ENCODE measurements at regions not wholly inside any gene's neighbourhood (a gene's known extent, or its start where the extent isn't known, plus 50 kb on each side); places are given as distances from the start of the nearest gene placed in this dataset.

DNA sequence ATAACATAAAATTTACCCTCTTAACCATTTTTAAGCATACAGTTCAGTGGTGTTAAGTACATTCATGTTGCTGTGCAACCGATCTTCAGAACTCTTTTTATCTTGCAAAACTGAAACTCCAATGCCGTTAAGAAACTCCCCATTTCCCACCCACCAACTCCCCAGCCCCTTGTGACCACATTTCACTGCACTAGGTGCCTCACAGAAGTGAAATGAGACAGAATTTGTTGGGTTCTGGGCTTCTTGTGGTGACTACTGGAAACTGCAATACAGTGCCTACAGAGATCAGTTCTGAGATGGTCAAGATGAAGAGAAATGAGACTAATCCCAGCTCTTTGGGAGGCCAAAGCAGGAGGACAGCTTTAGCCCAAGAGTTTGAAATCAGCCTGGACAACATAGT, 202.1 kb upstream of the SLC30A5 start:
- Mint-ChIP-seq H3K4me1 (no peaks in the 10 kb centered on the region), H3K36me3 (no peaks in the 10 kb centered on the region), H3K4me3 (no peak overlapping the region), H3K9me3 (peaks cover 0 to 4% of the 10 kb centered on the region in 2 donors), H3K27me3 (no peaks in the 10 kb centered on the region), H3K27ac (no peak overlapping the region)
- DNase-seq, result no peak
- ATAC-seq (replicated peaks), result no peak

GRCh38 chr5:68894673-68895072, 199.1 kb upstream of the SLC30A5 start:
- ATAC-seq (replicated peaks) (no peak), DNase-seq (no peak)
- H3K4me1 Mint-ChIP-seq, result no peaks in the 10 kb centered on the region
- no peaks in the 10 kb centered on the region for H3K36me3 Mint-ChIP-seq
- H3K9me3 Mint-ChIP-seq, result peaks cover 0 to 3% of the 10 kb centered on the region in 2 donors
- no peaks in the 10 kb centered on the region for H3K27me3 Mint-ChIP-seq
- H3K4me3 Mint-ChIP-seq, result no peak overlapping the region
- no peak overlapping the region for H3K27ac Mint-ChIP-seq

DNA sequence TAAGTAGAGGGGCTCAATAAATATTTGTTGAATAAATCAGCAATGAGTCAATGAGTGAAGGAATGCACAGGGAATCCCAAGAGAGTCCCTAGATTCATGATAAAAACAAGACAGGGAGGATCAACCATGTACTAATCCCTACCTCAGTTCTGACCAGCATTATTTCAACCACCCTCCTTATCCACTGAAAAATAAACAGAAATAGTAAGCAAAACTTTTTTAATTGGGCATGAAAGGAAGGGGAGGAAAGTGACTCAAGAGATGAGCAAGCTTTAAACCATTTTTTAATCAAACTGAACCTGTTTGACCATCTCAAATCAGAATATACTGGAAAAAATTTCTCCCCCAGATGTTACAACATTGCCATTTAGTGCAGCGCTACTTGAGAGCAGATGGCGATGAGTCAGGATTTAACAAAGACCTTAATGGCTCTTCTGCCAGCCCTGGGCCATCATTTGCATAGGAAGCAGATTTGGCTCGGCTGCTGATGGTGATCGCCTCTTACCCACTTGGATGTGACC, 194.8 kb upstream of the SLC30A5 start:
- Mint-ChIP-seq H3K4me1 (no peaks in the 10 kb centered on the region), H3K36me3 (no peaks in the 10 kb centered on the region), H3K27ac (no peak overlapping the region), H3K4me3 (no peak overlapping the region), H3K27me3 (no peaks in the 10 kb centered on the region), H3K9me3 (peaks cover 0 to 3% of the 10 kb centered on the region in 2 donors)
- no peak for ATAC-seq (replicated peaks)
- no peak for DNase-seq

DNA sequence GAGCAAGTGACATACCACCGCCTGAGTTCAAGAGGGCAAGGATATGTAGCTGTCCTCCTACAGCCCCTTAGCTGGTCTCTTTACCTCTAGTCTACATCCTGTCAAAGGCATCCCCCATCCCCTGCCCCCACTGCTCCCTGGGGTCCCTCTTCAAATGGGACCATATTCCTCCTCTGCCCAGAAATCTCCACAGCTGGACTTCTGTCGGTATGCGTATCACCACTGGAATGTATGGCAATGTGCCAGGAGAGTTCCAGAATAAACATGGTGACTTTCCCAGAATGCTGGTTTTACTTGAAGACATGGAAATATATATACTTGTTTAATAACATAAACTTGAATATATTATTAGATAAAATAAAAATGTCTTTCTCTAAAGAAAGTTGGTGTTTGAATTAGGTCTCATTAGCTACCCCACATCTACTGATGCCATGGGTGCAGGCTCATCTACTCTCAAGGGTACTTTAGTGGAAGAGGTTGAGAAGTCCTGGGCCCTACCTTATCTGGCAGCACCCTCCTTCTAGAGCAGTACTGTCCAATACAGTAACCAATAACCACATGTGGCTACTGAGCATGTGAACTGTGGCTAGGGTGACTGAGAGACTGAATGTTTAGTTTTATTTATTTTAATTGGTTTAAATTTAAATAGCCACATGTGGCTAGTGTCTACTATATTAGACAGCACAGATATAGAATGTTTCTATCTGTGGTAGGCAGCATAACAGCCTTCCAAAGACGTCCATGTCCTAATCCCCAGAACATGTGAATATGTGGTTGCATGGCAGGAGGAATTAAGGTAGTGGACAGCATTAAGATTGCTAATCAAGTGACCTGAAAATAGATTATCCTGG, 181.7 kb upstream of the SLC30A5 start:
- no peak for ATAC-seq (replicated peaks)
- H3K27me3 Mint-ChIP-seq, result peaks cover 4 to 5% of the 10 kb centered on the region in 2 donors

GRCh38 chr5:68915079-68915478, 178.7 kb upstream of the SLC30A5 start:
- H3K9me3 Mint-ChIP-seq, result peaks cover 7% of the 10 kb centered on the region in 2 donors

More for the DNA sequence above, 181.7 kb upstream of the SLC30A5 start:
- Mint-ChIP-seq H3K4me3 (no peak overlapping the region), H3K4me1 (no peaks in the 10 kb centered on the region), H3K9me3 (peaks cover 0 to 1% of the 10 kb centered on the region in 2 donors), H3K27ac (no peak overlapping the region), H3K36me3 (no peaks in the 10 kb centered on the region)
- no peak for DNase-seq

GRCh38 chr5:68918306-68918705, 175.5 kb upstream of the SLC30A5 start:
- DNase-seq, result no peak

More at GRCh38 chr5:68915079-68915478, 178.7 kb upstream of the SLC30A5 start:
- no peaks in the 10 kb centered on the region for H3K4me1 Mint-ChIP-seq
- DNase-seq, result no peak
- no peak for ATAC-seq (replicated peaks)
- no peak overlapping the region for H3K4me3 Mint-ChIP-seq
- no peak overlapping the region for H3K27ac Mint-ChIP-seq
- H3K27me3 Mint-ChIP-seq, result peaks cover 3 to 5% of the 10 kb centered on the region in 2 donors
- H3K36me3 Mint-ChIP-seq, result no peaks in the 10 kb centered on the region

GRCh38 chr5:68919988-68920490, 173.8 kb upstream of the SLC30A5 start:
- DNase-seq (no peak), ATAC-seq (replicated peaks) (no peak)
- Mint-ChIP-seq H3K27ac (no peak overlapping the region), H3K9me3 (peaks cover 7% of the 10 kb centered on the region in 2 donors), H3K4me1 (no peaks in the 10 kb centered on the region), H3K4me3 (no peak overlapping the region), H3K36me3 (no peaks in the 10 kb centered on the region), H3K27me3 (peaks cover 5 to 7% of the 10 kb centered on the region in 2 donors)

More at GRCh38 chr5:68918306-68918705, 175.5 kb upstream of the SLC30A5 start:
- Mint-ChIP-seq H3K27ac (no peak overlapping the region), H3K4me1 (no peaks in the 10 kb centered on the region), H3K9me3 (peaks cover 7% of the 10 kb centered on the region in 2 donors), H3K36me3 (no peaks in the 10 kb centered on the region), H3K4me3 (no peak overlapping the region), H3K27me3 (peaks cover 5 to 7% of the 10 kb centered on the region in 2 donors)
- ATAC-seq (replicated peaks), result no peak

DNA sequence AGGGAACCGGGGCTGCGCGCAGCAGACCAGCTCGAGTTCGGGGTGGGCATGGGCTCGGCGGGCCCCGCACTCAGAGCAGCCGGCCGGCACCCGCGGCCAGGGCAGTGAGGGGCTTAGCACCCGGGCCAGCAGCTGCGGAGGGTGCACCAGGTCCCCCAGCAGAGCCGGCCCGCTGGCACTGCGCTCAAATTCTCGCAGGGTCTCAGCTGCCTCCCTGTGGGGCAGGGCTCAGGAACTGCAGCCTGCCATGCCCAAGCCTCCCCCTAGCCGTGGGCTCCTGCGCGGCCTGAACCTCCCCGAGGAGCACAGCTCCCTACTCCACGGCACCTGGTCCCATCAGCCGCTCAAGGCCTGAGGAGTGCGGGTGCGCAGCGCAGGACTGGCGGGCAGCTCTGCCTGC, 172.9 kb upstream of the SLC30A5 start:
- Mint-ChIP-seq H3K27me3 (peaks cover 5 to 7% of the 10 kb centered on the region in 2 donors), H3K9me3 (peaks cover 7% of the 10 kb centered on the region in 2 donors), H3K4me1 (no peaks in the 10 kb centered on the region), H3K4me3 (no peak overlapping the region), H3K36me3 (no peaks in the 10 kb centered on the region), H3K27ac (no peak overlapping the region)
- ATAC-seq (replicated peaks), result no peak
- DNase-seq, result no peak

DNA sequence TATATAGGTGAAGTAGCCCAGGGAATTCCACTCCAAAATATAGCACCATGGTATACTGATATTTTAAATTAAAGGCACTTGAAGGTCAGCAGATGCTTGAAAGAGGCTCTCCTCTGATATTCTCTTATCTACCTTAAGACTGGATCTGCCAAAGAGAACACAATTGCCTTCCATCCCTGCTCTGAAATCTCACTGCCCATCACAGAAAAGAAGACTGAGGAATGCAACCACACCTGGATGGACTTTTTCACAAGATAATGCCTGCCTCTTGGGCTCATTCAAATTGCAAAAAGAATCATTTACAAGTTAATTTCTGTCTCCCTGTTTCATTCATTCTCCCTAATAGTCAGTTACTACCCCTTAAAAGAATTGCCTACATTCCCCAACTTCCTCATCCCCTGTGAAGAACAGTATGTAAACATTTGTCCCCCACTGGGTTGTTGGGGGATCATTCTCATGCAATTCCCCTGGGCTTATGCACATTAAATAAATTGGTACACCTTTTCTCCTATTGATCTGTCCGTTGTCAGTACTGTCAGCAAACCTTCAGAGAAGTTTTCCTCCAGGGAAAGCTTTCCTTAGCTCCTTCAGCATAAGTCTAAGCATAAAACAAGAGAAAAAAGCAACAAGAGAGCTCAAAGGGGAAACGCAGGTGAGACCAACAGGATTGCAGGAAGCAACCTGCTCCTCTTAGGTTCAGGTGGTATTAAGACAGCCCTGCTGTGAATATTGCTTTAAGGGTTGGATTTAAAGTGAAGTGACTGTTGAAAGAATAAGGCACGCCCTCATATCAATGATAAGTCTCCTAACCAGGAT, 171.4 kb upstream of the SLC30A5 start:
- Mint-ChIP-seq H3K27me3 (peaks cover 0 to 5% of the 10 kb centered on the region in 2 donors), H3K27ac (no peak overlapping the region), H3K4me3 (no peak overlapping the region), H3K4me1 (no peaks in the 10 kb centered on the region), H3K9me3 (peaks cover 7% of the 10 kb centered on the region in 2 donors), H3K36me3 (no peaks in the 10 kb centered on the region)
- ATAC-seq (replicated peaks) (no peak), DNase-seq (no peak)

DNA sequence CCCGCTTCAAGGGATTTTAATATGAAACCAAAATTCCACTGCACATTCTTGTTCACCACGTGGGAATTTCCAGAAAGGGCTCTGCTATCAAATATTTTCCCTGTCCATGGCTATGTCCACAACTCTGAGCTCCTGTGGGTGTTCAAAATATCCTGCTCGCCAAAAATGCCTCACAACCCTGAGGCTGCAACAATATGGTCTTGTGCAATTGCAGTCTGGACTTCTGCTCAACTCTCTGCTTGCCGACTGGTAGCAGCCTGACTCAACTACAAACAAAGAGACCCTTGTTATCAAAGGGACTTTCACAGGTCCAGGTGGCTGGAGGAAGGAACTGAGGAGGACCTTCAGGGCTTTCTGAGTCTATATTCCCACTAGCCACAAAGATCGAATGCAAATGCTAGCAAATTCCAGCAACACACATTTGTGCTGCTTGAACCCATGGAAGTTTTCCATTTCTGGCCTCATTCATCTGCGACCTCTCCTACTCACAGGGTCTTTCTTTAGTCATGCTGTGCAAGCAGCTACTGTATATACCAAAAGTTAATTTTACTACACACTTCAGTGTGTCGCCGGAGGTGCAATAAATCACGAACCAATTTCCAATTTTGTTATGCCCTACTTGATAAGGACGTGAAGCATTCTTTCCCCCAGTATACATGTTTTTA, 169.2 kb upstream of the SLC30A5 start:
- Mint-ChIP-seq H3K27ac (no peak overlapping the region), H3K36me3 (no peaks in the 10 kb centered on the region), H3K4me3 (no peak overlapping the region), H3K9me3 (no peaks in the 10 kb centered on the region), H3K4me1 (no peaks in the 10 kb centered on the region), H3K27me3 (peaks cover 0 to 7% of the 10 kb centered on the region in 2 donors)
- no peak for DNase-seq
- no peak for ATAC-seq (replicated peaks)

GRCh38 chr5:68928617-68929302, 165.1 kb upstream of the SLC30A5 start:
- H3K4me3 Mint-ChIP-seq, result no peak overlapping the region

GRCh38 chr5:68930139-68930538, 163.7 kb upstream of the SLC30A5 start:
- no peak overlapping the region for H3K4me3 Mint-ChIP-seq
- DNase-seq (no peak), ATAC-seq (replicated peaks) (no peak)
- H3K36me3 Mint-ChIP-seq, result peaks cover 4 to 10% of the 10 kb centered on the region in 2 donors
- peaks cover 32 to 33% of the 10 kb centered on the region in 2 donors for H3K9me3 Mint-ChIP-seq
- no peak overlapping the region for H3K27ac Mint-ChIP-seq
- peaks cover 0 to 4% of the 10 kb centered on the region in 2 donors for H3K27me3 Mint-ChIP-seq
- H3K4me1 Mint-ChIP-seq, result no peaks in the 10 kb centered on the region

More at GRCh38 chr5:68928617-68929302, 165.1 kb upstream of the SLC30A5 start:
- peaks cover 0 to 4% of the 10 kb centered on the region in 2 donors for H3K27me3 Mint-ChIP-seq
- H3K27ac Mint-ChIP-seq, result no peak overlapping the region
- H3K4me1 Mint-ChIP-seq, result no peaks in the 10 kb centered on the region
- ATAC-seq (replicated peaks), result no peak
- peaks cover 19 to 24% of the 10 kb centered on the region in 2 donors for H3K9me3 Mint-ChIP-seq
- no peak for DNase-seq
- peaks cover 4 to 6% of the 10 kb centered on the region in 2 donors for H3K36me3 Mint-ChIP-seq

DNA sequence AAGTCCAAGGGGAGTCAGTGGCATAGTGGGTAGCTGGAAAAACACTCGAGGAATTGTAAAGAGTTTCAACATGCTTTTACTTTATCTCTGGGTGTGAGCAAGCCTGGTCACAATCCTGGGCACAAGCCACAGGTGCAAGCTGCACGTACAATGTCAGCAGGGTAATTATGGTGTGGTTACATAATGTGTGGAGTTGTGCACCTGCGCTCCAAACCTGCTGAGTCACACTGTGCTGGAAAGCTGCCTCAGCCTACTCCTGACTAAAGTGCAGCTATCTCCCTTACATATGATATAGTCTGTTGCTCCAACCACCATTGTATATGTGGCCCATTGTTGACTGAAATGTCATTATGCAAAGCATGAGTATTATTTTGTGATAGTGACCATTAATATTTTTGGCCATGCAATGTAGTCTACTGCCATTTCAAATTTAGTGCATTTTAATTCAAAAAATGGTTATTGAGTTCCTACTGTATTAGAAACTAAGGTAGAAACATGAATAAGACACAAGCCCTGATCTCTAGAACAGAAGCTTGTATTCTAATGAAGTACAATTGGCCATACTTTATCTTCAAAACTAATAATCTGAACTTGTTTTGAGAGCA, 160.9 kb upstream of the SLC30A5 start:
- Mint-ChIP-seq H3K4me3 (no peak overlapping the region), H3K27ac (no peak overlapping the region), H3K4me1 (no peaks in the 10 kb centered on the region), H3K9me3 (peaks cover 37 to 39% of the 10 kb centered on the region in 2 donors), H3K36me3 (peaks cover 4 to 10% of the 10 kb centered on the region in 2 donors), H3K27me3 (peaks cover 0 to 4% of the 10 kb centered on the region in 2 donors)
- ATAC-seq (replicated peaks), result no peak
- DNase-seq, result no peak
